HCT116 (cell line): ENCODE measurements at regions not wholly inside any gene's neighbourhood (a gene's known extent, or its start where the extent isn't known, plus 50 kb on each side); places are given as distances from the start of the nearest gene placed in this dataset.
"Not testable (repeated sequence)": the region's sequence is repeated elsewhere in the genome, so short reads cannot be mapped to it uniquely, and the experiment has no call there.

ENCODE experiments used
- ATAC-seq: fragments of 200-7000 bp; cut with Tn5 transposase; 2 replicates; pipeline ENCODE4 v1.9.1; 2020; ENCODE audit warnings: mild to moderate bottlenecking, moderate library complexity
- BruUV-seq: library from RNA; stranded (reverse); fragments of 400-500 nt; replicated peaks from 2 replicates; lab custom pipeline; 2021; lab: Mats Ljungman, UMichigan
- CTCF ChIA-PET: fragments of 300-600 bp; sonication (Branson Sonifier 250); formaldehyde crosslinking; loops from one replicate; lab custom pipeline; 2021; ENCODE audit warnings: antibody characterized with exemption; lab: Charles Lee
- POLR2A ChIA-PET: fragments of 300-600, 350-600 bp; sonication (Branson Sonifier 250); formaldehyde crosslinking; loops from one replicate; lab custom pipeline; 2021; ENCODE audit warnings: antibody characterized with exemption; lab: Charles Lee
- RAD21 ChIA-PET, 2 experiments: fragments of 300-600 bp; sonication (Branson Sonifier 250); formaldehyde crosslinking; loops; one replicate each; lab custom pipeline; 2023; ENCODE audit warnings: low total read pairs in 2 of 2; ENCODE audit not compliant: uncharacterized antibody in 2 of 2, unreplicated experiment in 2 of 2, low non-redundant PET in 1 of 2; lab: Charles Lee
- DNase-seq: peaks from one replicate; pipeline ENCODE4 v3.0.0-alpha.2; 2010; ENCODE audit warnings: low read depth, low spot score
- H2AFZ ChIP-seq: fragments of 200-600 bp; shearing (Covaris generic), sonication (generic); 2 replicates; pipeline ENCODE4 v1.6.1; 2017; ENCODE audit warnings: low read depth, mixed run types, mixed read lengths, antibody characterized with exemption, low read length; ENCODE audit not compliant: poor library complexity, severe bottlenecking
- H3K27ac ChIP-seq: 2 replicates; pipeline ENCODE4 v1.5.1; 2012; ENCODE audit warnings: low read depth, low read length
- H3K27me3 ChIP-seq: fragments of 200-600 bp; sonication (generic); 2 replicates; pipeline ENCODE4 v1.6.1; 2016; ENCODE audit warnings: mixed run types, low read length, mixed read lengths; ENCODE audit not compliant: insufficient read depth
- H3K36me3 ChIP-seq, 2 experiments: fragments of 200-500 bp in 1 of 2; fragments of 200-600 bp in 1 of 2; sonication (Bioruptor generic) in 1 of 2; sonication (generic) in 1 of 2; 2 replicates each; pipeline versions ENCODE4 v1.5.1 to v1.6.1; 2014 to 2016; ENCODE audit warnings: low read length in 2 of 2, inconsistent platforms in 1 of 2, mixed read lengths in 1 of 2, mixed run types in 1 of 2; ENCODE audit not compliant: insufficient read depth in 2 of 2, control insufficient read depth in 1 of 2
- H3K4me1 ChIP-seq, 2 experiments: fragments of 200-600 bp in 1 of 2; sonication (generic) in 1 of 2; 2 replicates each; pipeline versions ENCODE4 v1.5.1 to v1.6.1; 2012 to 2017; ENCODE audit warnings: low read length in 2 of 2, inconsistent platforms in 1 of 2, mild to moderate bottlenecking in 1 of 2, mixed read lengths in 1 of 2, mixed run types in 1 of 2, moderate library complexity in 1 of 2; ENCODE audit not compliant: insufficient read depth in 2 of 2, control insufficient read depth in 1 of 2
- H3K4me2 ChIP-seq: fragments of 200-600 bp; sonication (generic); 2 replicates; pipeline ENCODE4 v1.6.1; 2017; ENCODE audit warnings: mixed run types, low read length, mixed read lengths
- H3K4me3 ChIP-seq, 2 experiments: fragments of 200-600 bp in 1 of 2; sonication (generic) in 1 of 2; replicated peaks in 1 of 2; 2 replicates each; pipeline ENCODE4 v1.5.1; 2011 to 2016; ENCODE audit warnings: low read length in 2 of 2, control low read depth in 1 of 2, low read depth in 1 of 2, mild to moderate bottlenecking in 1 of 2, mixed read lengths in 1 of 2, mixed run types in 1 of 2
- H3K79me2 ChIP-seq: fragments of 200-600 bp; sonication (generic); 2 replicates; pipeline ENCODE4 v1.6.1; 2017; ENCODE audit warnings: mild to moderate bottlenecking, mixed run types, low read length, moderate library complexity, mixed read lengths; ENCODE audit not compliant: insufficient read depth
- H3K9ac ChIP-seq: fragments of 200-600 bp; sonication (generic); 2 replicates; pipeline ENCODE4 v1.6.1; 2016; ENCODE audit warnings: low read length, mixed read lengths
- H3K9me2 ChIP-seq: fragments of 200-600 bp; sonication (generic), shearing (Covaris generic); 2 replicates; pipeline ENCODE4 v1.6.1; 2017; ENCODE audit warnings: mixed run types, mild to moderate bottlenecking, moderate library complexity; ENCODE audit not compliant: insufficient read depth
- H3K9me3 ChIP-seq, 2 experiments: fragments of 200-500 bp in 1 of 2; fragments of 200-600 bp in 1 of 2; sonication (Bioruptor generic) in 1 of 2; sonication (generic) in 1 of 2; 2 replicates each; pipeline ENCODE4 v1.6.1; 2014 to 2017; ENCODE audit warnings: low read length in 2 of 2, mixed read lengths in 2 of 2, inconsistent platforms in 1 of 2, low read depth in 1 of 2, mild to moderate bottlenecking in 1 of 2, mixed run types in 1 of 2, moderate library complexity in 1 of 2; ENCODE audit not compliant: control insufficient read depth in 1 of 2, insufficient read depth in 1 of 2
- H4K20me1 ChIP-seq: fragments of 200-600 bp; sonication (generic), shearing (Covaris generic); 2 replicates; pipeline ENCODE4 v1.6.1; 2017; ENCODE audit warnings: mixed run types, mild to moderate bottlenecking, moderate library complexity; ENCODE audit not compliant: insufficient read depth
- EZH2phosphoT487 ChIP-seq: fragments of 200-600 bp; IDR thresholded peaks from 2 replicates; pipeline ENCODE4 v1.6.1; 2018; ENCODE audit warnings: antibody characterized with exemption, borderline replicate concordance
- FOSL1 ChIP-seq: IDR thresholded peaks from 2 replicates; pipeline ENCODE4 v1.6.1; 2012; ENCODE audit warnings: low read depth
- POLR2AphosphoS5 ChIP-seq: IDR thresholded peaks from 2 replicates; pipeline ENCODE4 v1.6.1; 2011; ENCODE audit warnings: mild to moderate bottlenecking, low read depth, low read length, moderate library complexity
- SP1 ChIP-seq: IDR thresholded peaks from 2 replicates; pipeline ENCODE4 v1.6.1; 2012; ENCODE audit warnings: low read depth
- intact Hi-C: fragments of 100-400 bp; cut with micrococcal nuclease; formaldehyde crosslinking; loops from 2 replicates; pipeline ENCODE4 v1.10.0; 2022

- Histone ChIP-seq H3K4me3 (no peak overlapping the region), H3K9me2 (no peaks in the 10 kb centered on the region), H4K20me1 (no peaks in the 10 kb centered on the region), H3K9ac (no peak overlapping the region), H2AFZ (no peak overlapping the region), H3K4me1 (no peaks in the 10 kb centered on the region), H3K27ac (no peak overlapping the region), H3K4me2 (no peak overlapping the region), H3K9me3 (no peaks in the 10 kb centered on the region), H3K36me3 (no peaks in the 10 kb centered on the region), H3K27me3 (no peaks in the 10 kb centered on the region; the same call in 1 of the 2 replicates)
- ATAC-seq, result no peak
- BruUV-seq, result no TSS peak
- intact Hi-C loops, result no loop called here
- CTCF ChIA-PET, result no interaction called here
- TF ChIP-seq FOSL1 (no peak), POLR2AphosphoS5 (no peak), SP1 (no peak), EZH2phosphoT487 (no peak)
- TF ChIP-seq, all 23 proteins: peak for 0
- POLR2A ChIA-PET, result no interaction called here
- no peaks in the 10 kb centered on the region for H3K79me2 ChIP-seq
- RAD21 ChIA-PET, result no interaction called here
- no peak for DNase-seq
Measured at GRCh38 chr6:159414711-159415110, 245.5 kb downstream of the FNDC1 start.

GRCh38 chr6:159407211-159407780 is 238.1 kb downstream of the FNDC1 start:
- CTCF ChIA-PET, H3K27me3 ChIP-seq, H3K36me3 ChIP-seq, POLR2A ChIA-PET, H4K20me1 ChIP-seq, H3K9me3 ChIP-seq, DNase-seq, H3K27ac ChIP-seq, RAD21 ChIA-PET, H3K9ac ChIP-seq, H2AFZ ChIP-seq, intact Hi-C loops, H3K4me2 ChIP-seq, H3K79me2 ChIP-seq, H3K4me1 ChIP-seq, ATAC-seq, H3K9me2 ChIP-seq, H3K4me3 ChIP-seq, BruUV-seq: not testable (repeated sequence)
